Transverse colon (tissue), 4 donors: ENCODE measurements at regions not wholly inside any gene's neighbourhood (a gene's known extent, or its start where the extent isn't known, plus 50 kb on each side); places are given as distances from the start of the nearest gene placed in this dataset.

Experiments used
- CTCF ChIP-seq, 5 experiments: fragments of 200-600 bp in 3 of 5; fragments of 450-650 bp in 2 of 5; sonication (generic) in 3 of 5; IDR thresholded peaks; 1 replicate in 2 of 5; 2 replicates in 3 of 5; pipeline ENCODE4 v1.5.1; 2016 to 2017; ENCODE audit warnings: antibody characterized with exemption in 5 of 5, inconsistent platforms in 3 of 5, mild to moderate bottlenecking in 2 of 5, moderate library complexity in 1 of 5
- EP300 ChIP-seq: sonication (generic); formaldehyde crosslinking; IDR thresholded peaks from one replicate; pipeline ENCODE4 v1.6.1; 2017; ENCODE audit warnings: antibody characterized with exemption, low read depth
- POLR2A ChIP-seq: fragments of 450-650 bp; IDR thresholded peaks from one replicate; pipeline ENCODE4 v1.6.1; 2016; ENCODE audit warnings: antibody characterized with exemption, mild to moderate bottlenecking, moderate library complexity
- POLR2AphosphoS5 ChIP-seq, 3 donors: sonication (generic); formaldehyde crosslinking; IDR thresholded peaks; one replicate each; pipeline ENCODE4 v1.6.1; 2016; ENCODE audit warnings: antibody characterized with exemption in 3 of 3

- TF ChIP-seq CTCF (IDR thresholded peaks at IDR 0.05), result no peak
- no peak for TF ChIP-seq POLR2A
- TF ChIP-seq POLR2AphosphoS5 (IDR thresholded peaks at IDR 0.05), result no peak
- TF ChIP-seq EP300, result no peak
Observed at GRCh38 chr10:29395409-29395808, 106.5 kb downstream of the LYZL1 start.
